A204.1 (cell line): ENCODE measurements at regions not wholly inside any gene's neighbourhood (a gene's known extent, or its start where the extent isn't known, plus 50 kb on each side); places are given as distances from the start of the nearest gene placed in this dataset.

Source experiments
- FAIRE-seq: peaks from 2 replicates; lab custom pipeline; 2012; peaks lifted over from hg19 to GRCh38; lab: Jason Lieb, UNC

GRCh38 chr10:30793093-30793492, 163.5 kb upstream of the LYZL2 start:
- FAIRE-seq, result no peak

GRCh38 chr10:30792025-30792424, 162.5 kb upstream of the LYZL2 start:
- no peak for FAIRE-seq

GRCh38 chr10:30791197-30791611, 161.7 kb upstream of the LYZL2 start:
- FAIRE-seq, result no peak

GRCh38 chr10:30789806-30790205, 160.3 kb upstream of the LYZL2 start:
- FAIRE-seq, result no peak

GRCh38 chr10:30788307-30788706, 158.8 kb upstream of the LYZL2 start:
- FAIRE-seq, result no peak

GRCh38 chr10:30786906-30787305, 157.4 kb upstream of the LYZL2 start:
- FAIRE-seq, result no peak

GRCh38 chr10:30786131-30786530, 156.6 kb upstream of the LYZL2 start:
- no peak for FAIRE-seq

GRCh38 chr10:30784897-30785605, 155.5 kb upstream of the LYZL2 start:
- no peak for FAIRE-seq

- peak; percentile 73 for FAIRE-seq
Observed at GRCh38 chr10:30784524-30784896, 155.0 kb upstream of the LYZL2 start.

- FAIRE-seq, result peak; percentile 68
Observed at GRCh38 chr10:30783939-30784501, 154.5 kb upstream of the LYZL2 start.

GRCh38 chr10:30782537-30783461, 153.2 kb upstream of the LYZL2 start:
- no peak for FAIRE-seq

- no peak for FAIRE-seq
Observed at GRCh38 chr10:30782157-30782536, 152.6 kb upstream of the LYZL2 start.

- no peak for FAIRE-seq
Observed at GRCh38 chr10:30781670-30782121, 152.1 kb upstream of the LYZL2 start.

GRCh38 chr10:30778769-30779168, 149.2 kb upstream of the LYZL2 start:
- FAIRE-seq, result no peak

GRCh38 chr10:30775779-30776591, 146.4 kb upstream of the LYZL2 start:
- no peak for FAIRE-seq

GRCh38 chr10:30774261-30774660, 144.7 kb upstream of the LYZL2 start:
- no peak for FAIRE-seq

GRCh38 chr10:30773501-30773900, 143.9 kb upstream of the LYZL2 start:
- no peak for FAIRE-seq

GRCh38 chr10:30770816-30771215, 141.3 kb upstream of the LYZL2 start:
- FAIRE-seq, result no peak

GRCh38 chr10:30770229-30770628, 140.7 kb upstream of the LYZL2 start:
- no peak for FAIRE-seq

GRCh38 chr10:30769361-30769760, 139.8 kb upstream of the LYZL2 start:
- FAIRE-seq, result no peak

- FAIRE-seq, result no peak
Observed at GRCh38 chr10:30765616-30766015, 136.1 kb upstream of the LYZL2 start.

GRCh38 chr10:30765022-30765615, 135.6 kb upstream of the LYZL2 start:
- no peak for FAIRE-seq
